GM12878 (cell line): ENCODE measurements at regions not wholly inside any gene's neighbourhood (a gene's known extent, or its start where the extent isn't known, plus 50 kb on each side); places are given as distances from the start of the nearest gene placed in this dataset.

Source experiments
- ATAC-seq: fragments of 200-7000 bp; cut with Tn5 transposase; 3 replicates; pipeline ENCODE4 v1.9.1; 2020; ENCODE audit warnings: mild to moderate bottlenecking, moderate library complexity
- BruUV-seq: library from RNA; stranded (reverse); fragments of 400-500 nt; replicated peaks from 2 replicates; lab custom pipeline; 2021; lab: Mats Ljungman, UMichigan
- CTCF ChIA-PET: fragments of 300-600 bp; sonication (Branson Sonifier 250); formaldehyde crosslinking; extraction: SDS; loops from one replicate; lab custom pipeline; 2021; ENCODE audit warnings: inconsistent platforms; lab: Yijun Ruan, JAX
- POLR2A ChIA-PET: fragments of 350-600 bp; formaldehyde crosslinking; extraction: SDS; loops from one replicate; lab custom pipeline; 2021; ENCODE audit warnings: inconsistent platforms; lab: Charles Lee
- RAD21 ChIA-PET: fragments of 300-600 bp; sonication (Branson Sonifier 250); formaldehyde crosslinking; loops from one replicate; lab custom pipeline; 2023; ENCODE audit warnings: antibody characterized with exemption; ENCODE audit not compliant: unreplicated experiment; lab: Charles Lee
- SMC1A ChIA-PET: fragments of 300-600 bp; sonication (Branson Sonifier 250); formaldehyde crosslinking; loops from one replicate; lab custom pipeline; 2023; ENCODE audit not compliant: unreplicated experiment, uncharacterized antibody; lab: Charles Lee
- DNase-seq: peaks from one replicate; pipeline ENCODE4 v3.0.0-alpha.2; 2011; ENCODE audit warnings: low read depth, low spot score
- FAIRE-seq: peaks from 3 replicates; lab custom pipeline; 2011; peaks lifted over from hg19 to GRCh38; lab: Jason Lieb, UNC
- H2AFZ ChIP-seq: 2 replicates; pipeline ENCODE4 v1.6.0; 2011; ENCODE audit warnings: low read depth, low read length, control low read depth; ENCODE audit not compliant: control insufficient read depth
- H3K27ac ChIP-seq: 2 replicates; pipeline ENCODE4 v1.5.1; 2011; ENCODE audit warnings: control low read depth; ENCODE audit not compliant: control insufficient read depth, insufficient read depth
- H3K27me3 ChIP-seq, 2 experiments: replicated peaks in 1 of 2; 2 replicates each; pipeline versions ENCODE4 v1.6.0 to v1.6.1; 2011; ENCODE audit warnings: low read length in 1 of 2; ENCODE audit not compliant: control insufficient read depth in 2 of 2, insufficient read depth in 2 of 2
- H3K36me3 ChIP-seq, 2 experiments: 2 replicates each; pipeline ENCODE4 v1.5.1; 2011; ENCODE audit warnings: low read length in 1 of 2; ENCODE audit not compliant: control insufficient read depth in 2 of 2, insufficient read depth in 2 of 2
- H3K4me1 ChIP-seq: 2 replicates; pipeline ENCODE4 v1.6.1; 2011; ENCODE audit warnings: mild to moderate bottlenecking, low read length, moderate library complexity, mixed read lengths; ENCODE audit not compliant: control insufficient read depth, insufficient read depth
- H3K4me2 ChIP-seq: 2 replicates; pipeline ENCODE4 v1.6.0; 2011; ENCODE audit warnings: control low read depth; ENCODE audit not compliant: control insufficient read depth, insufficient read depth
- H3K4me3 ChIP-seq: fragments of 200-600 bp; sonication (generic); 2 replicates; pipeline ENCODE4 v1.5.1; 2016
- H3K79me2 ChIP-seq: 2 replicates; pipeline ENCODE4 v1.6.0; 2011; ENCODE audit warnings: low read length; ENCODE audit not compliant: control insufficient read depth, insufficient read depth
- H3K9ac ChIP-seq: 2 replicates; pipeline ENCODE4 v1.8.0; 2011; ENCODE audit warnings: low read length, control low read depth, mixed read lengths; ENCODE audit not compliant: control insufficient read depth, insufficient read depth
- H3K9me3 ChIP-seq: replicated peaks from 3 replicates; pipeline ENCODE4 v1.5.1; 2011; ENCODE audit warnings: mild to moderate bottlenecking, low read length; ENCODE audit not compliant: control insufficient read depth, insufficient read depth
- H4K20me1 ChIP-seq: 2 replicates; pipeline ENCODE4 v1.6.0; 2011; ENCODE audit not compliant: control insufficient read depth, insufficient read depth
- IKZF2 ChIP-seq, 2 experiments: fragments of 450-650 bp; IDR thresholded peaks; 2 replicates each; pipeline ENCODE4 v1.6.1; 2017; ENCODE audit warnings: mild to moderate bottlenecking in 2 of 2, moderate library complexity in 2 of 2
- MTA3 ChIP-seq: IDR thresholded peaks from 2 replicates; pipeline ENCODE4 v1.6.1; 2012; ENCODE audit warnings: low read length, inconsistent platforms, borderline replicate concordance
- MXI1 ChIP-seq: fragments of 150-350 bp; IDR thresholded peaks from 2 replicates; pipeline ENCODE4 v1.6.1; 2011; ENCODE audit warnings: low read depth, mild to moderate bottlenecking, inconsistent platforms, low read length, improper control_type of control experiment
- PRDM15 ChIP-seq: fragments of 450-650 bp; formaldehyde crosslinking; IDR thresholded peaks from 2 replicates; pipeline ENCODE4 v1.4.0; 2020; ENCODE audit warnings: mild to moderate bottlenecking, moderate library complexity
- RB1 ChIP-seq: fragments of 450-650 bp; formaldehyde crosslinking; IDR thresholded peaks from 2 replicates; pipeline ENCODE4 v1.6.1; 2017; ENCODE audit warnings: mild to moderate bottlenecking, borderline replicate concordance
- SMARCA5 ChIP-seq: fragments of 450-650 bp; IDR thresholded peaks from 2 replicates; pipeline ENCODE4 v1.6.1; 2017; ENCODE audit warnings: mild to moderate bottlenecking
- SREBF2 ChIP-seq: IDR thresholded peaks from 2 replicates; pipeline ENCODE4 v1.6.1; 2012; ENCODE audit warnings: mild to moderate bottlenecking, low read length
- YY1 ChIP-seq: IDR thresholded peaks from 2 replicates; pipeline ENCODE4 v1.6.1; 2011; ENCODE audit warnings: low read depth, mild to moderate bottlenecking, low read length
- ZBED1 ChIP-seq: IDR thresholded peaks from 2 replicates; pipeline ENCODE4 v1.6.1; 2016; ENCODE audit warnings: borderline replicate concordance
- WGBS: methylation state at CpG from one replicate; pipeline ENCODE4 v1.1.6; 2016; ENCODE audit warnings: low lambda C conversion rate; ENCODE audit not compliant: insufficient replicate concordance, insufficient coverage; ENCODE audit errors: missing lambda C conversion rate; 5-methylcytosine and 5-hydroxymethylcytosine counted together
- in situ Hi-C: fragments of 300-500 bp; cut with MboI; formaldehyde crosslinking; loops from 9 replicates; pipeline ENCODE4 v1.14.3; 2018; ENCODE audit warnings: mixed read lengths
- intact Hi-C: fragments of 100-400 bp; cut with micrococcal nuclease; formaldehyde crosslinking; loops from one replicate; pipeline ENCODE4 v1.14.2; 2022; ENCODE audit not compliant: unreplicated experiment

GRCh38 chr2:103977668-103978067, 876.2 kb upstream of the POU3F3 start:
- H3K27ac ChIP-seq: no peak overlapping the region
- no TSS peak for BruUV-seq
- H3K9ac ChIP-seq: no peak overlapping the region
- no peaks in the 10 kb centered on the region for H3K9me3 ChIP-seq
- no peaks in the 10 kb centered on the region for H3K27me3 ChIP-seq
- CTCF ChIA-PET: no interaction called here
- H3K4me2 ChIP-seq: no peak overlapping the region
- TF ChIP-seq ZBED1 (no peak), SMARCA5 (no peak), SREBF2 (no peak), PRDM15 (CRISPR knock-in tag) (no peak), MTA3 (no peak)
- ATAC-seq (no peak), DNase-seq (no peak), FAIRE-seq (no peak)
- RAD21 ChIA-PET: no interaction called here
- no peaks in the 10 kb centered on the region for H3K79me2 ChIP-seq
- no peaks in the 10 kb centered on the region for H4K20me1 ChIP-seq
- H3K4me1 ChIP-seq: no peaks in the 10 kb centered on the region
- H3K4me3 ChIP-seq: no peak overlapping the region
- intact Hi-C loops (no loop called here), in situ Hi-C loops (no loop called here)
- SMC1A ChIA-PET: interaction anchor here (0.7 kb wide), 1 partner anchor 429 kb away, joined by 3 read pairs; no protein-coding TSS in a partner anchor
- POLR2A ChIA-PET: no interaction called here
- H2AFZ ChIP-seq: no peak overlapping the region
- H3K36me3 ChIP-seq: no peaks in the 10 kb centered on the region

GRCh38 chr2:103980401-103980800, 873.5 kb upstream of the POU3F3 start:
- H3K27me3 ChIP-seq: no peaks in the 10 kb centered on the region
- no peak overlapping the region for H3K9ac ChIP-seq
- SMC1A ChIA-PET: no interaction called here
- TF ChIP-seq IKZF2 (IDR thresholded peaks at IDR 0.05): no peak
- no peak for TF ChIP-seq MXI1
- TF ChIP-seq YY1: no peak
- no peak for TF ChIP-seq RB1
- H3K4me1 ChIP-seq: no peaks in the 10 kb centered on the region
- no peak for DNase-seq
- H2AFZ ChIP-seq: no peak overlapping the region
- H3K79me2 ChIP-seq: no peaks in the 10 kb centered on the region
- no peak overlapping the region for H3K4me3 ChIP-seq
- no peak for FAIRE-seq
- CTCF ChIA-PET: no interaction called here
- WGBS: 0% methylated on average over 1 of the region's 1 CpG
- in situ Hi-C loops (no loop called here), intact Hi-C loops (no loop called here)
- POLR2A ChIA-PET: no interaction called here
- no peak overlapping the region for H3K27ac ChIP-seq
- no peaks in the 10 kb centered on the region for H3K9me3 ChIP-seq
- RAD21 ChIA-PET: no interaction called here
- no peaks in the 10 kb centered on the region for H3K36me3 ChIP-seq
- no peak overlapping the region for H3K4me2 ChIP-seq
- BruUV-seq: no TSS peak
- no peaks in the 10 kb centered on the region for H4K20me1 ChIP-seq
- no peak for ATAC-seq
